Endothelial cell of umbilical vein (primary cell): ENCODE measurements at regions not wholly inside any gene's neighbourhood (a gene's known extent, or its start where the extent isn't known, plus 50 kb on each side); places are given as distances from the start of the nearest gene placed in this dataset.

Experiments used
- EZH2 ChIP-seq: IDR thresholded peaks from 2 replicates; pipeline ENCODE4 v1.6.1; 2012; ENCODE audit warnings: borderline replicate concordance, low read depth, mild to moderate bottlenecking, moderate library complexity, low read length, inconsistent platforms; ENCODE audit not compliant: severe bottlenecking
- POLR2A ChIP-seq: IDR thresholded peaks from 2 replicates; pipeline ENCODE4 v1.6.1; 2012; ENCODE audit warnings: low read depth, mild to moderate bottlenecking, control low read depth, low read length
- POLR2AphosphoS5 ChIP-seq: IDR thresholded peaks from 2 replicates; pipeline ENCODE4 v1.6.1; 2012; ENCODE audit warnings: low read depth, mild to moderate bottlenecking, control low read depth, low read length, moderate library complexity; ENCODE audit not compliant: insufficient read depth
- TF ChIP-seq, protein P1 (sequence below), 2 donors: IDR thresholded peaks; 1 replicate in 1 of 2; 2 replicates in 1 of 2; pipeline ENCODE4 v1.5.1; 2011; ENCODE audit warnings: low read length in 2 of 2, mild to moderate bottlenecking in 2 of 2, moderate library complexity in 2 of 2, control low read depth in 1 of 2, inconsistent platforms in 1 of 2, low read depth in 1 of 2; ENCODE audit not compliant: insufficient read depth in 1 of 2; ENCODE audit errors: extremely low read depth in 1 of 2
- TF ChIP-seq, protein P2 (sequence below): IDR thresholded peaks from 2 replicates; pipeline ENCODE4 v1.6.1; 2011; ENCODE audit not compliant: insufficient read depth, insufficient read length

DNA sequence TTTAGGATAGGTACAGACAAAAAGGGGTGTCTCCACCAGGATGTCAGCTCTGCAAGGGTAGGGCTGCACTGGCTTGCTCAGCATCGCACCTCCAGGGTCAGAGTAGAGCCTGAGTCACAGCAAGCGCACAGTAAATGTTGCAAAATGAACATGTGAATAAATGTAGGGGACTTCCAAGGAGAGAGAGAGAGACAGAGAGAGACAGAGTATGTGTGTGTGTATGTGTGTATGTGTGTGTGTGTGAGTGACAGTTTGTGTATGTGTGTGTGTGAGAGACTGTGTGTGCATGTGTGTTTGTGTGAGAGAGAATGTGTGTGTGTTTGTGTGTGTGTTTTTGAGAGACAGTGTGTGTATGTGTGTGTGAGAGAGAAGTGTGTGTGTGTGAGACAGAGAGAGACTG lies 163.3 kb downstream of the RPS24 start:
- TF ChIP-seq, protein P1, sequence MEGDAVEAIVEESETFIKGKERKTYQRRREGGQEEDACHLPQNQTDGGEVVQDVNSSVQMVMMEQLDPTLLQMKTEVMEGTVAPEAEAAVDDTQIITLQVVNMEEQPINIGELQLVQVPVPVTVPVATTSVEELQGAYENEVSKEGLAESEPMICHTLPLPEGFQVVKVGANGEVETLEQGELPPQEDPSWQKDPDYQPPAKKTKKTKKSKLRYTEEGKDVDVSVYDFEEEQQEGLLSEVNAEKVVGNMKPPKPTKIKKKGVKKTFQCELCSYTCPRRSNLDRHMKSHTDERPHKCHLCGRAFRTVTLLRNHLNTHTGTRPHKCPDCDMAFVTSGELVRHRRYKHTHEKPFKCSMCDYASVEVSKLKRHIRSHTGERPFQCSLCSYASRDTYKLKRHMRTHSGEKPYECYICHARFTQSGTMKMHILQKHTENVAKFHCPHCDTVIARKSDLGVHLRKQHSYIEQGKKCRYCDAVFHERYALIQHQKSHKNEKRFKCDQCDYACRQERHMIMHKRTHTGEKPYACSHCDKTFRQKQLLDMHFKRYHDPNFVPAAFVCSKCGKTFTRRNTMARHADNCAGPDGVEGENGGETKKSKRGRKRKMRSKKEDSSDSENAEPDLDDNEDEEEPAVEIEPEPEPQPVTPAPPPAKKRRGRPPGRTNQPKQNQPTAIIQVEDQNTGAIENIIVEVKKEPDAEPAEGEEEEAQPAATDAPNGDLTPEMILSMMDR (IDR thresholded peaks at IDR 0.05; ENCODE audit: extremely low read depth in 1 of 2, insufficient read depth in 1 of 2, low read depth in 1 of 2, low read length in 2 of 2) = no peak
- TF ChIP-seq, protein P2, sequence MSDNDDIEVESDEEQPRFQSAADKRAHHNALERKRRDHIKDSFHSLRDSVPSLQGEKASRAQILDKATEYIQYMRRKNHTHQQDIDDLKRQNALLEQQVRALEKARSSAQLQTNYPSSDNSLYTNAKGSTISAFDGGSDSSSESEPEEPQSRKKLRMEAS = no peak
- TF ChIP-seq EZH2 (no peak), POLR2A (no peak), POLR2AphosphoS5 (no peak)
